H9 (cell line): ENCODE measurements at regions not wholly inside any gene's neighbourhood (a gene's known extent, or its start where the extent isn't known, plus 50 kb on each side); places are given as distances from the start of the nearest gene placed in this dataset.

ENCODE experiments used
- DNase-seq: peaks from one replicate; pipeline ENCODE4 v3.0.0-alpha.2; 2017
- H2AFZ ChIP-seq: one replicate; pipeline ENCODE4 v1.6.1; 2013; ENCODE audit warnings: mild to moderate bottlenecking, low read length, control low read depth, moderate library complexity
- H2AK5ac ChIP-seq: 2 replicates; pipeline ENCODE4 v1.6.1; 2013; ENCODE audit warnings: low read length, control low read depth, mixed read lengths; ENCODE audit not compliant: insufficient read length
- H2BK120ac ChIP-seq: one replicate; pipeline ENCODE4 v1.6.1; 2013; ENCODE audit warnings: low read depth, mild to moderate bottlenecking, low read length, control low read depth, inconsistent platforms; ENCODE audit not compliant: poor library complexity, severe bottlenecking
- H2BK12ac ChIP-seq: 2 replicates; pipeline ENCODE4 v1.6.1; 2013; ENCODE audit warnings: low read length, control low read depth, mixed read lengths, low read depth; ENCODE audit not compliant: insufficient read length
- H2BK15ac ChIP-seq: 2 replicates; pipeline ENCODE4 v1.6.1; 2013; ENCODE audit warnings: low read depth, low read length, control low read depth
- H2BK20ac ChIP-seq: one replicate; pipeline ENCODE4 v1.6.1; 2013; ENCODE audit warnings: low read depth, mild to moderate bottlenecking, low read length, control low read depth, inconsistent platforms; ENCODE audit not compliant: poor library complexity, severe bottlenecking
- H2BK5ac ChIP-seq: 2 replicates; pipeline ENCODE4 v1.6.1; 2013; ENCODE audit warnings: low read length, control low read depth, mixed read lengths; ENCODE audit not compliant: insufficient read length
- H3K14ac ChIP-seq: 2 replicates; pipeline ENCODE4 v1.6.1; 2013; ENCODE audit warnings: low read length, control low read depth; ENCODE audit not compliant: insufficient read depth
- H3K18ac ChIP-seq: 2 replicates; pipeline ENCODE4 v1.6.1; 2013; ENCODE audit warnings: low read depth, mild to moderate bottlenecking, mixed read lengths, low read length, control low read depth; ENCODE audit not compliant: insufficient read length
- H3K23ac ChIP-seq: 2 replicates; pipeline ENCODE4 v1.6.1; 2013; ENCODE audit warnings: low read length, control low read depth, mixed read lengths, low read depth; ENCODE audit not compliant: insufficient read length
- H3K23me2 ChIP-seq: 2 replicates; pipeline ENCODE4 v1.6.1; 2013; ENCODE audit warnings: low read depth, mild to moderate bottlenecking, mixed read lengths, low read length, control low read depth; ENCODE audit not compliant: insufficient read length, poor library complexity, severe bottlenecking
- H3K27ac ChIP-seq: 2 replicates; pipeline ENCODE4 v1.5.1; 2013; ENCODE audit warnings: low read length, control low read depth, mixed read lengths, low read depth; ENCODE audit not compliant: insufficient read length
- H3K27me3 ChIP-seq: 2 replicates; pipeline ENCODE4 v1.6.1; 2013; ENCODE audit warnings: low read length, control low read depth, inconsistent platforms; ENCODE audit not compliant: insufficient read depth
- H3K4ac ChIP-seq: 2 replicates; pipeline ENCODE4 v1.6.1; 2013; ENCODE audit warnings: low read depth, mild to moderate bottlenecking, control low read depth, inconsistent platforms, low read length, moderate library complexity
- H3K4me1 ChIP-seq: 2 replicates; pipeline ENCODE4 v1.6.1; 2013; ENCODE audit warnings: low read length, control low read depth, inconsistent platforms; ENCODE audit not compliant: insufficient read depth
- H3K4me2 ChIP-seq: 2 replicates; pipeline ENCODE4 v1.6.1; 2013; ENCODE audit warnings: low read length, control low read depth, mixed read lengths; ENCODE audit not compliant: insufficient read length, insufficient read depth
- H3K56ac ChIP-seq: 2 replicates; pipeline ENCODE4 v1.6.1; 2013; ENCODE audit warnings: low read depth, mild to moderate bottlenecking, mixed read lengths, low read length, control low read depth; ENCODE audit not compliant: insufficient read length
- H3K79me1 ChIP-seq: 2 replicates; pipeline ENCODE4 v1.6.1; 2013; ENCODE audit warnings: low read depth, mild to moderate bottlenecking, moderate library complexity, low read length, control low read depth, inconsistent platforms; ENCODE audit not compliant: insufficient read depth, poor library complexity, severe bottlenecking
- H3K79me2 ChIP-seq: 2 replicates; pipeline ENCODE4 v1.6.1; 2013; ENCODE audit warnings: low read length, control low read depth, inconsistent platforms; ENCODE audit not compliant: insufficient read depth
- H3K9ac ChIP-seq: 2 replicates; pipeline ENCODE4 v1.6.1; 2013; ENCODE audit warnings: low read length, control low read depth, mixed read lengths; ENCODE audit not compliant: insufficient read length; ENCODE audit errors: extremely low read depth
- H3K9me3 ChIP-seq: one replicate; pipeline ENCODE4 v1.6.1; 2013; ENCODE audit warnings: low read depth, low read length, inconsistent platforms; ENCODE audit not compliant: control insufficient read depth
- H3T11ph ChIP-seq: one replicate; pipeline ENCODE4 v1.6.1; 2013; ENCODE audit warnings: mild to moderate bottlenecking, low read length, control low read depth, inconsistent platforms
- H4K20me1 ChIP-seq: one replicate; pipeline ENCODE4 v1.6.1; 2013; ENCODE audit not compliant: control insufficient read depth, insufficient read length, insufficient read depth
- H4K5ac ChIP-seq: 2 replicates; pipeline ENCODE4 v1.6.1; 2013; ENCODE audit warnings: low read depth, mild to moderate bottlenecking, mixed read lengths, low read length, control low read depth; ENCODE audit not compliant: insufficient read length
- H4K8ac ChIP-seq: replicated peaks from 2 replicates; pipeline ENCODE4 v1.6.1; 2013; ENCODE audit warnings: low read length, control low read depth, mixed read lengths, low read depth; ENCODE audit not compliant: insufficient read length
- H4K91ac ChIP-seq: 2 replicates; pipeline ENCODE4 v1.6.1; 2013; ENCODE audit warnings: low read depth, mild to moderate bottlenecking, moderate library complexity, mixed read lengths, low read length, control low read depth; ENCODE audit not compliant: insufficient read length
- H3K27ac Mint-ChIP-seq, 3 experiments: 2 replicates in 2 of 3; 3 replicates in 1 of 3; pipeline ENCODE4 v1.8.0; 2020 to 2021; ENCODE audit warnings: mixed read lengths in 3 of 3, mild to moderate bottlenecking in 1 of 3, moderate library complexity in 1 of 3
- H3K27me3 Mint-ChIP-seq: 2 replicates; pipeline ENCODE4 v1.8.0; 2021; ENCODE audit warnings: low read depth, mild to moderate bottlenecking, moderate library complexity, mixed read lengths
- H3K36me3 Mint-ChIP-seq, 3 experiments: 2 replicates in 2 of 3; 3 replicates in 1 of 3; pipeline ENCODE4 v1.8.0; 2020 to 2021; ENCODE audit warnings: low read depth in 3 of 3, mixed read lengths in 3 of 3; ENCODE audit not compliant: insufficient read depth in 1 of 3
- H3K4me1 Mint-ChIP-seq, 2 experiments: 2 replicates each; pipeline ENCODE4 v1.8.0; 2020; ENCODE audit warnings: mixed read lengths in 2 of 2
- H3K4me3 Mint-ChIP-seq, 2 experiments: 2 replicates in 1 of 2; 3 replicates in 1 of 2; pipeline ENCODE4 v1.8.0; 2020 to 2021; ENCODE audit warnings: mild to moderate bottlenecking in 2 of 2, mixed read lengths in 2 of 2, moderate library complexity in 1 of 2
- H3K9me3 Mint-ChIP-seq, 2 experiments: 2 replicates in 1 of 2; 3 replicates in 1 of 2; pipeline ENCODE4 v1.8.0; 2020; ENCODE audit warnings: mild to moderate bottlenecking in 2 of 2, mixed read lengths in 2 of 2, moderate library complexity in 1 of 2
- WGBS: extraction: QIAGEN DNeasy Blood & Tissue Kit; methylation state at CpG from one replicate; pipeline ENCODE4 v1.1.7; 2013; ENCODE audit warnings: missing lambda C conversion rate, low lambda C conversion rate, mixed read lengths; ENCODE audit not compliant: insufficient read length; ENCODE audit errors: extremely low coverage; 5-methylcytosine and 5-hydroxymethylcytosine counted together
- TF ChIP-seq, protein P1 (sequence below): fragments of 200-600 bp; sonication (generic); conservative IDR thresholded peaks from 3 replicates; pipeline ENCODE4 v1.8.0; 2021; ENCODE audit warnings: antibody characterized with exemption, mild to moderate bottlenecking

DNA sequence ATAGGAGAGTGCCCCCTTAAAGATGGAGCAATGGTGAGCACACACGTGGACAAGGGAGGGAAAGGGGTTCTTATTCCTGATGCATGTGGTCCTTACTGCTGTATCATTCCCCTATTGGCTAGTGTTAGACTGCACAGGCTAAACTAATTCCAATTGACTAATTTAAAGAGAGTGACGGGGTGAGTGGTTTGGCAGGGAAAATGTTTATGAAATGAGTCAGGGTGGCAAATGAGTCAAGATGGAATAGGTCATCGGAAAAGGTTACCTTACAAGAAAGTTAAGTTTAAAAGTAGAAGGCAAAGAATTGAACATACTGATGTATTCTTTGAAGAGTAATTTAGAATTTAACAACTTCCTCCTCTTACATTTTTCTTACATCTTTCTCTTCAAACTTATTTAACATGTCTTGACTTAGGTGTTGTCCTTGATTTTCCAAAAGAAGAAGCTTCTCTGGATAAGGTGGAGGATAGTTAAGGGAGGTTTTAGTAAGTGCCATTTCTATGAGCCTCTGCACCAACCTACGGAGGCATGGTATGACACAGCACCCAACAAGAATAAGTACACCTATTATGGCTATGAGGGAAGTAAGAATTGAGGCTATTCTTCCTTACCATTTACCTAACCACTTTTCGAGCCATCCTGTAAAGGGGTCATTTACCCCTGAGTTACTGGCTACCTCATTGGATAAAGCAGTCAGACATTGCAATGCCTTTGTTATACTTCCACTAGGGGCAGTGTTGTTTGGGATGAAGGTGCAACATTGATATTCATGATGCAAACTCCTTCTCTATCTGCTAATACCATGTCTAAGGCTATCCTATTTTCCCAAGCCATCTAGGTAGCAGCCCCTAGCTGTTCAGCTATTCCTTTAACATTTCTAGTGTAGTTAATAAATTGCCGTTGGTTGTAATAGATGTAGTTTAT is 1345.8 kb upstream of the LRRTM1 start:
- Histone ChIP-seq H3K79me2 (no peaks in the 10 kb centered on the region), H2AFZ (no peak overlapping the region), H2BK12ac (no peak overlapping the region), H2AK5ac (no peak overlapping the region), H3K4me1 (no peaks in the 10 kb centered on the region; the same call in 1 of the 2 replicates), H3K56ac (no peak overlapping the region), H3K14ac (no peak overlapping the region), H3K4me2 (no peak overlapping the region), H4K8ac (no peak overlapping the region), H3K9ac (no peak overlapping the region), H2BK20ac (no peak overlapping the region), H2BK120ac (no peak overlapping the region), H3K27me3 (no peaks in the 10 kb centered on the region), H2BK15ac (no peak overlapping the region), H3T11ph (no peak overlapping the region), H4K20me1 (no peaks in the 10 kb centered on the region), H3K4ac (no peak overlapping the region), H3K23ac (no peak overlapping the region), H3K79me1 (no peaks in the 10 kb centered on the region), H3K27ac (no peak overlapping the region), H3K23me2 (no peaks in the 10 kb centered on the region), H2BK5ac (no peak overlapping the region), H4K91ac (no peak overlapping the region), H3K18ac (no peak overlapping the region), H4K5ac (no peak overlapping the region), H3K9me3 (no peaks in the 10 kb centered on the region)
- Mint-ChIP-seq H3K4me1 (peaks cover 33 to 38% of the 10 kb centered on the region in 2 experiments), H3K9me3 (peaks cover 0 to 3% of the 10 kb centered on the region in 2 experiments; a peak in 2 of 5 replicates), H3K27ac (no peak overlapping the region; a peak in 2 of 7 replicates), H3K36me3 (peaks cover 0 to 8% (median 4%) of the 10 kb centered on the region in 3 experiments; a peak in 5 of 7 replicates), H3K4me3 (no peak overlapping the region), H3K27me3 (no peaks in the 10 kb centered on the region)
- TF ChIP-seq, protein P1, sequence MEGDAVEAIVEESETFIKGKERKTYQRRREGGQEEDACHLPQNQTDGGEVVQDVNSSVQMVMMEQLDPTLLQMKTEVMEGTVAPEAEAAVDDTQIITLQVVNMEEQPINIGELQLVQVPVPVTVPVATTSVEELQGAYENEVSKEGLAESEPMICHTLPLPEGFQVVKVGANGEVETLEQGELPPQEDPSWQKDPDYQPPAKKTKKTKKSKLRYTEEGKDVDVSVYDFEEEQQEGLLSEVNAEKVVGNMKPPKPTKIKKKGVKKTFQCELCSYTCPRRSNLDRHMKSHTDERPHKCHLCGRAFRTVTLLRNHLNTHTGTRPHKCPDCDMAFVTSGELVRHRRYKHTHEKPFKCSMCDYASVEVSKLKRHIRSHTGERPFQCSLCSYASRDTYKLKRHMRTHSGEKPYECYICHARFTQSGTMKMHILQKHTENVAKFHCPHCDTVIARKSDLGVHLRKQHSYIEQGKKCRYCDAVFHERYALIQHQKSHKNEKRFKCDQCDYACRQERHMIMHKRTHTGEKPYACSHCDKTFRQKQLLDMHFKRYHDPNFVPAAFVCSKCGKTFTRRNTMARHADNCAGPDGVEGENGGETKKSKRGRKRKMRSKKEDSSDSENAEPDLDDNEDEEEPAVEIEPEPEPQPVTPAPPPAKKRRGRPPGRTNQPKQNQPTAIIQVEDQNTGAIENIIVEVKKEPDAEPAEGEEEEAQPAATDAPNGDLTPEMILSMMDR: peak; percentile 62
- no CpG with 5 or more reads among the region's 6 CpGs for WGBS
- no peak for DNase-seq
